C4-2B (cell line): ENCODE measurements at regions not wholly inside any gene's neighbourhood (a gene's known extent, or its start where the extent isn't known, plus 50 kb on each side); places are given as distances from the start of the nearest gene placed in this dataset.

ENCODE experiments used
- ZFX ChIP-seq: fragments of 450-650 bp; IDR thresholded peaks from 2 replicates; pipeline ENCODE4 v1.6.1; 2017
- TF ChIP-seq, protein P1 (sequence below): fragments of 450-650 bp; conservative IDR thresholded peaks from 2 replicates; pipeline ENCODE4 v1.5.1; 2017; ENCODE audit warnings: mild to moderate bottlenecking

- TF ChIP-seq, protein P1, sequence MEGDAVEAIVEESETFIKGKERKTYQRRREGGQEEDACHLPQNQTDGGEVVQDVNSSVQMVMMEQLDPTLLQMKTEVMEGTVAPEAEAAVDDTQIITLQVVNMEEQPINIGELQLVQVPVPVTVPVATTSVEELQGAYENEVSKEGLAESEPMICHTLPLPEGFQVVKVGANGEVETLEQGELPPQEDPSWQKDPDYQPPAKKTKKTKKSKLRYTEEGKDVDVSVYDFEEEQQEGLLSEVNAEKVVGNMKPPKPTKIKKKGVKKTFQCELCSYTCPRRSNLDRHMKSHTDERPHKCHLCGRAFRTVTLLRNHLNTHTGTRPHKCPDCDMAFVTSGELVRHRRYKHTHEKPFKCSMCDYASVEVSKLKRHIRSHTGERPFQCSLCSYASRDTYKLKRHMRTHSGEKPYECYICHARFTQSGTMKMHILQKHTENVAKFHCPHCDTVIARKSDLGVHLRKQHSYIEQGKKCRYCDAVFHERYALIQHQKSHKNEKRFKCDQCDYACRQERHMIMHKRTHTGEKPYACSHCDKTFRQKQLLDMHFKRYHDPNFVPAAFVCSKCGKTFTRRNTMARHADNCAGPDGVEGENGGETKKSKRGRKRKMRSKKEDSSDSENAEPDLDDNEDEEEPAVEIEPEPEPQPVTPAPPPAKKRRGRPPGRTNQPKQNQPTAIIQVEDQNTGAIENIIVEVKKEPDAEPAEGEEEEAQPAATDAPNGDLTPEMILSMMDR = no peak
- no peak for TF ChIP-seq ZFX
Measured at GRCh38 chrX:45322820-45323219, 122.1 kb upstream of the DIPK2B start.
